SW 1271 (cell line): ENCODE measurements at regions not wholly inside any gene's neighbourhood (a gene's known extent, or its start where the extent isn't known, plus 50 kb on each side); places are given as distances from the start of the nearest gene placed in this dataset.
"Not testable (repeated sequence)": the region's sequence is repeated elsewhere in the genome, so short reads cannot be mapped to it uniquely, and the experiment has no call there.

Source experiments
- DNase-seq, 2 experiments: peaks; one replicate each; lab custom pipeline; 2025; lab: John Stamatoyannopoulos, UW

DNA sequence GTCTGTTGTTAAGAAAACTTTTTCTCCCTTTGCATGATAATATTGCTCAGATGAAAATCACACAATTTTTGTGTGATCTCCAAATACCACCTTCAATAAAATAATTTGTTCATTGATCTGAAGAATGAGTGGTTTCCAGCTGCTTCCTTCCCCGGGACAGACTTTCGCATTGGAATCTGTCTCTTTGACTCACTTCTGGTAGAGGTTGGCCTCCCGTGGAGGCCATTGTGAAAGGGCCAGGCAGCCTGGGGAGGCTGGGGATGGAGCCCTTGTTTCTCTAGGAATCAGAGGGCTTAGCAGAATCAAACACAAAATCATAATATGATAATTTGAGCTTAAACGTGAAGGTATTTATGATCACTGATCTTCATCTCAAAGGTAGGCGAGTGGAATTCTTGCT lies 135.0 kb upstream of the ZNF536 start:
- DNase-seq: no peak

DNA sequence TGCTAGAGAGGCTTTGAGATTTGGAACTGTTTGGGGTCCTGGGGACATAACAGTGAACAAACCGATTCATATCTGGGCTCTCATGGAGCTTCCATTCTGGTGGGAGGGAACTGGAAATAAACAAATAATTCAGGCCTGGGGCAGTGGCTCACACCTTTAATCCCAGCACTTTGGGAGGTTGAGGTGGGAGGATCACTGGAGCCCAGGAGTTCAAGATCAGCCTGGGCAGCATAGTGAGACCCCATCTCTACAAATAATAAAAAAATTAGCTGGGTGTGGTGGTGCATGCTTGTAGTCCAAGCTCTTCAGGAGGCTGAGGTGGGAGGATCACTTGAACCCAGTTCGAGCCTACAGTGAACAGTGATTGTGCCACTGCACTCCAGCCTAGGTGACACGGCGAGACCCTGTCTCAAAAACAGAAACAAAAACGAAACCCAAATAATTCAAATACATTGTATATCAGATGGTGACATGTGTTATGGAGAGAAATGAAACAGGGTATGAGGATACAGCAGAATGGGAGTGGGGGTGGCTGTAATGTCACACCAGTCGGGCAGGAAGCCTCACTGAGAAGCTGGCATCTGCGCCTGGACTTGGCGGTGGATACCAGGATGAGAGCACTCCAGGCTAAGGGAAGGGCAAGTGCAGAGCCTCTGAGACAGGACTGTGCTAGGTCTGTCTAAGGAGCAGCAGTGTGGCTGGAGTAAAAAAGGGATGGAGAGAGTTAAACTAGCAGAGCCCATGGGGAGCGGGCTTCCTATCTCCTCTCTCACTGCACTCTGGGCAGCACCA lies 131.1 kb upstream of the ZNF536 start:
- no peak for DNase-seq

DNA sequence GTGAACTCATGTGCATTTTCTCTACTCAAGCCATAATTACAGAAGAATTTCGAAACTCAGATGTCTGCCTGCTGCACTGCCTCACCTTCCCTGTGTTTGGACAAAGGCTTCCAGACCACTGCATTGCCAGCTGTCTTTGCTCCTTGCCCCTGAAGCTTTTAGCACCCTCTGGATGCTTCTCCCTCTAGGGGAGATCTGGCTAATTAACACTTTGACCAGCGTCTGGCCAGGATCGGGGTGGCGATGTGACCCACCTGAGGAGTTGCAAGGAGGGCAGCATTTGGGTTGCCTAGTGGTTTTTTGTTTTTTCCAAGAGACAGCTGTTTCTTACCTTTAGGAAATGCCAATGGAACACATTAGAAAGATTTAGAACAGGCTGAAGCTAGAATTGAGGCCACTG lies 127.7 kb upstream of the ZNF536 start:
- no peak for DNase-seq

DNA sequence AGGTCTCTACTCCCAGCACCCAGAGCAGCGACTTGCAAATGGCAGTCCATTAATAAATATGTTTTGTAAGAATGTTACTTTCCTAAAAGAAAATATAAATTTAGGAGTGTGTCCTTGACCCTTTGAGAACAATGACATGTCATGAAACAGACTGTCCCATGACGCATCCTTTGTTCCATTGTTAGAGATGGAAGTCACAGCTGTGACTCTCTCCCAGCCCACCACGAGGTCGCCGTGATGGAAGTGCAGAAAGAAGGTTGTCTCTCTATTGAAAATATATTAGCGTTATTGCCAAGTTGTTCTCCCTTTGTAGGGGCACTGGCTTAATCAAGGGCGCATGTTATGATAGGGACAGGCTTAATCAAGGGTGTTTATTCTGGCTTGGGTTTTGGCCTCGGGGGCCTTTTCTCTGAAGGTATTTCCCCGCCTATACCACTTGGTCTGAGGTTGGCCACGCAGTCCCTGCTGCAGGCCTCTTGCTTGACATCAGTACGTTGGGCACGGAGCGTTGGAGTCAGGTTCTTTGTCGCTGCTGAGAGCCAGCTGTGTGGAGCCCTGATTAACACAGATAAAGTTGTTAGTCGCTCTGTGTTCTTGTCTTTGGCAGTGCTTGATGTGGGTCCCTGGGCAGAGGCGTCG lies 126.7 kb upstream of the ZNF536 start:
- DNase-seq: no peak

DNA sequence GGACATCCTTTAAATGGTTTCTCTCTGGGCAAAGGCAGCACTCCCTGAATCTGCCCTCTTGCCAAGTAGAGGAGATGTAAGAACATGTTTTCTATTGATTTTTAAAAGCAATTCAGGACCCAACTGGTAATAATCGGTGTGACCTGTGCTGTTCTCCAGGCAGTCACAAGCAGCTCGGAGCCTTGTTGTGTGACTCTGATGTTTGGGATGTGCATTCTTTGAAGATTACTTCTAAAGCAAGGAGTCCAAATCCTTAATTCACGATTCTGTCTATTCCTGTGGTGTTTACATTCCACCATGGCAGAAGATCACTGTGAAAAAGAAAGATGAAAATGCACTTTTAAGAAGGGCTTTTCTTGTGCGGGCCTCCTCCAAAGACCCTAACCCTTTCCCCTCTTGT lies 122.3 kb upstream of the ZNF536 start:
- no peak for DNase-seq

DNA sequence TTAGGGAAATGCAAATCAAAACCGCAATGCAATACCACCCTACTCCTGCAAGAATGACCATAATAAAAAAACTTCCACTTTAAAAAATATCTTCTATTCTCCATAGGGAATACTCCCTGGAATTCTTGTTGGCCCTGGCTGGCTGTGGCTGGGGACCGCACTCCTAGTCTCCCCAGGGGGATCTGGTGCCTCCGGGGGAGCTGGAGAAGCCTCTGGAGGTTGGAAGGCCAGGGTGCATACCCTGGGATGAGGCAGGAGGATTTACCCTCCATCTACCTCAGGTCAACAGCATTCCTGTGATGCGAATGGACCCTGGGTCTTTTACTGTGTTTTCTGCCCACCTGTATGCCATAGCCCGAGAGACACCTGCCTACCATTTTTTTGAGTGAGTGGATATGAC lies 120.0 kb upstream of the ZNF536 start:
- no peak for DNase-seq

DNA sequence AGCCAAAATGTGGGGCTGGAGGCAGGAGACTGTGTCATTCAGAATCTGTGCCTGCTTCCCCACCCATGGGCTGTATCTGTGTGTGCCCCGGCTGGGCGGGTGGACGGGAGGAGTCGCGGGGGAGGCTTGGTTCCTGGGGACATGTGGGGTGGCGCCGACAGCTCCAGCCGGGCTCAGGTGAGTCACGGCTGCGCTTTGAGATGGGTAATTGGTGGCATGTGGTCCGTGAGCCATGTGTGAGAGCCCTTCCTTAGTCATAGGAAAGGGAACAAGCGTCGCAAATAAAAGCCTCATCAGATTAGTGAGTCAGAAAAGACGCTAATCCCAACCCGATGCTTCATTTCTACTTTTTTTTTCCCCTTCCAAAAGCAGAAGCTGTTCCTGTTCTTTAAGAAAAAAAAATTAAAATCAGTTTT lies 118.6 kb upstream of the ZNF536 start:
- no peak for DNase-seq

DNA sequence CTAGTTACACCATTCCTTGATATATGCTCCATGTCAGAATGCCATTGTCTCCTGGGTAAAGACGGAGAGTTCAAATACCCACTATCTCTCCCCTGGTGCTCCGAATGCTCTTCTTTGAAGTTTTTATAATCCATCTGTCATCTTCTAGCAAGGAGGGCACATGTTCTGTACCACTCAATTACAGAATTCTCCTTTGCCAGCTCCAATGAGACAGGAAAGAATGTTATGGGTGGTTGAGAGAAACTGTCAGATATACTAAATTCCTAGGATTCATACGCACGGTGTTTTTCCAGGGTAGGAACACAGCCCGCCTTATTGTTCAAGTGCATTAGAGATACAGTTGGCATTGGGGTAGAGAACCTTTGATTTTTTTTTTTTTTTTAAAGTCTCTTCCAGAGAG lies 118.0 kb upstream of the ZNF536 start:
- no peak for DNase-seq

DNA sequence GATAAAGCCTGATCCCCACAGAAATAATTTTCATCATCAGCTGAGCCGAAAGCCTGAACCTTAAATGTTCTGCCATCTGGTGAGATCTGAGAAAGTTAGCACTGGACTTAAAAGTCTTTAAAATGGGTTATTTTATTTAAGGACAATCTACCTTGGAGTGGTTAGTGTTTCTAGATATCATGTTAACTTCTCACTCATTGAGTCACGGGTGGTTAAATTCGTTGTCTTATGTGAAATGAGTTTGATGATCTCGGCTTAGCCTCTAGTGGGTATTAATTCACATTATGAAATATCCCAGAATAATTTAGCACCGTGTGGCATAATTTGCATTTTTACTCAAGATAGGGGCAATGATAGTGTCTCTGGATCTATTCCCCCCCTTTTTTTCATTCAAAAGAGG lies 117.4 kb upstream of the ZNF536 start:
- DNase-seq: no peak

DNA sequence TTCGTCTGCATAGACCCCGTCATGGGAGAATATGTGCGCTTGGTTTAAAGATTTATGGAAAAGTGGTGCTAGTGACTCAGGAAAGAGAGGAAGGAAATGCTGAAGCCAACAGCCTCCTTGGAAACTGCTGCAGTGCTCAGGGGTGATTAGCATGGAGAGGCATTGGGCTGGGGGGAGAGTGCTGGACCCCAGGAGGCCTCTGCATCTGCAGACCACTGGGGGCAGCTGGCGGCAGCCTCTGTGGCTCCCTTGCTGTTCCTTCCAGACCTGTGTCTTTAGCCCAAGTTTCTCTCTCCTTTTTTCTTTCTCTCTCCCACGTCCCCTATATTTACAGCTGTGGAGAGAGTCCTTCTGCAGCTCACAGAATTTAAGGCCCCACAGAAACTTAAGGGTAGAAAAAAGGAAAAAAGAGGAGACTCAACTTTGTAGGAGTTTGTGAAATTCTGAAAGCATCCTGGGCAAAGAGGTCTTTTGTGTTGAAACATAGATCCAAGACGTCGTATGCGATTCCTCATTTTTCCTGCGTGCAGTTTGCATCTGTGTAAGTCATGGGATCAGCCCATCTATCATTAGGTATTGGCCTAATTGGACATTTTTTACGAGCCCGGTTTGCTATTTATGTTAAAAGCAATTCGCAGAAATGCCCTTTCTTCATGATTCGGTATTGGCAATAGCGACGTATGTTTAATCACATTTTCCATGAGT lies 116.2 kb upstream of the ZNF536 start:
- no peak for DNase-seq

DNA sequence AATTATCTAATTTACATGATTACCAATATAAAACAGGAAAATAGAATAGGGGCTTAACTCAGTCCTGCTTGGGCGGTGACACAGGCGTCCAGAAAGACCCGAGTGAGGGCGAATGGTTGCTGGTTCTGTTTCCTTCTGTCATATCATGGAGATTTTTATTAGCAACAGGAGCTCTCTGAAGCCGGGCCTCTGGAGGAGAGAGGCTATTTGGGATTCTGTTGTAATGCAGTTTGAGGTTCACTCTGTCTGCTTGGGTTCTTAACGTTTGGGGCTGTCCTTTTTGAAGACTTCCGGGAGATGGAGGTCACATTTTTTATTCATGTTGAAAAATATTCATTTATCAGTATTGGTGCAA lies 115.7 kb upstream of the ZNF536 start:
- DNase-seq: no peak

DNA sequence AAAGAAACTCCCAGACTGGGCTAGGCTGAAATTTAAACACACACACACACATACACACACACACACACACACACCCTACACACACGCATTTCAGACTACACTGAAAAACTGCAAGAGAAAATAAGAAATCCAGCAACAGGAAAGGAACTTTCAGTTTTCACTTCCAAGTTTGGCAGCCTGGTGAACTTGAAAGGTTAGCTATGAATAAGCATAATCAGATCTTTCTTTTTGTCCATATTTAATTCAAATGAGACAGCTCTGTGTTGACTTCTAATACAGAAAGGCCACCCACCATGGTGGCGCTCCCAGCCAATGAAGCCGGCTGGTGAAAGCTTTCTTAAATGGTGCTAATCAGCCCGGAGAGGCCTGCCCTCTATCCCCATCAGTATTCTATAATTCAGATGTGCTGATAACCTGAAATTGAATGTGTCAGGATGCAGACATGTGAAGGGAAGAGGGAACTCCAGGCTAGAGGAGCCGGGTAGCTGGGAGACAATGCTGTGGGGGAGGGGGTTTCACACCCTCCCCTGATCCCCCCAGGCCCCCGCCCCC lies 108.3 kb upstream of the ZNF536 start:
- DNase-seq: no peak

DNA sequence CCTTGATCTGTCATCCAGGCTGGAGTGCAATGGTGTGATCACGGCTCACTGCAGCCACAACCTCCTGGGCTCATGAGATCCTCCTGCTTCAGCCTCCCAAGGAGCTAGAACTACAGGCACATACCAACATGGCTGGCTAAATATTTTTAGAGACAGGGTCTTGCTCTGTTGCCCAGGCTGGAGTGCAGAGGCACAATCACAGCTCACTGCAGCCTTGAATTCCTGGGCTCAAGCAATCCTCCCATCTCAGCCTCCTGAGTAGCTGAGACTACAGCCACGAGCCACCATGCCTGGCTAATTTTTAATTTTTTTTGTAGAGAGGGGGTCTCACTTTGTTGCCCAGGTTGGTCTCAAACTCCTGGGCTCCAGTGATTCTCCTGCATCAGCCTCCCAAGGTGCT lies 106.3 kb upstream of the ZNF536 start:
- not testable (repeated sequence) for DNase-seq

DNA sequence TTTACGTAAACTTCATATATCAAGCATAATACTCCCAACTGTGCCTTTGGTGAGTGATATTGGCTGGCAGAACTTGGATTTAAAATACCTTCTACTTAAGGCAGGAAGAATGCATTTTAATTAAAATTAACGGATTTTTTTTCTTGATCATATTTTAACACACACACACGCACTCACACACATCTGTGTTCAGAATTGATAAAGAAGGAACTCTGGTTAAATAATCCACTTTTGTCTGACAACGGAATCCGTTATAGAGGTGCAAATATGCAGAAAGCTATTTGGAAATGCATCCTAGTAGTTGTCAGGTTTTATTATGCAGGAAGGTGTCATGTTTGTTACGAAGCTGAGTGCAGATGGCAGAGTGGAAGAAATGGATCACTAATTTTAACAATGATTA lies 105.5 kb upstream of the ZNF536 start:
- DNase-seq: no peak

DNA sequence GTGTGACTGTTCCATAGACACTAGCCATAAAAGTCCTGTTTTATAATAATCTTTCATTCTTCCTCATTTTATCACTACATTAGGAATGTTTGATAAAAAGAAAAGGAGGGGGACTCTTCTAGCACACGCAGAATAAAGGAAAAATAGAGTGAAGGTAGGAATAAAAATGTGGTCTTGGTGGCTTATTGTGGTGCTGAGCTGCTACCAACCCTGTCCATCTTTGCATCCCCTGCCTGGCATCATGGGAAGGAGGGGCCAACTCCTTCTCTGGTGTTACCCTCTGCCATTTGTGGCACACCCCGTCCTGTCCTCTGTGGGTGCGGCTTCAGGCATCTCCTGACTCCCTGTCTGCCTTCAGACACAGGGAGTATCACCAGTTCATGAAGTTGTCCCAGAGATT lies 104.9 kb upstream of the ZNF536 start:
- no peak for DNase-seq

DNA sequence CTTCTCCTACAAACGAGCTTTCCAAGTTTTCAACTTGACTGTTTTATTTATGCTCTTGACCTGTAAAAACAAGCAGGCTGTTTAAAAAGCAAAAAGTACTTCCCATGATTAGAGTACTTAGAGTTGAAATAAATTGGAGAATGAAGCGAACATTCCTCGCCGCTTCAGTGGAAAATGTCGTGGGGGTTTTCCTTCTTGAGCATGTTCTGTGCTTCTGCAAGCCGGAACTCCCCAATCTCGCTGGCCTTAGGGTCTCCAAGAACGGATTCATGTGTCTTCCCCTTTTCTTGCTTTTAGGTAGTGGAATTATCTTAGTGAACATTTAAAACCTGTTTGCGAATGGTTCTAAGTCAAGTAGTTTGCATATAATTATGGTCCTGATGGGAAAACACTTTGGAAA lies 103.6 kb upstream of the ZNF536 start:
- no peak for DNase-seq

DNA sequence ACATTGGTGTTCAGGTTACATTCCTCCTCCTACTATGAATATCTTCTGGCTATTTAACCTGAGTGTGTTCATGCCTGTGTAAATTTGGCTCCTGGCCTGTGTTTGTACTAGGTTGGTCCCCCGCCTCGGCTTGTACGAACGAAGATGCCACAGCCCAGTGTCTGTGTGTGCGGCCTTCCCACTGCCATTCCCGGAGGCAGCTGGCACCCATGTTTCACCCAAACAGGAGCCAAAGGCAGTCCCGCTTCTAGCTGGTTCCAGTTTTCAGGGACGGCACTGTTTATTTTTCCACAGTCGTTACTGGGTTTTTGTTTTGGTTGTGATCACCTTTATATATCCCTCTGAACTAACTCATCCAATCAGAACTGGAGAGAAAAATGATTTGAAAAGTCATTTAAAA lies 102.5 kb upstream of the ZNF536 start:
- no peak for DNase-seq

DNA sequence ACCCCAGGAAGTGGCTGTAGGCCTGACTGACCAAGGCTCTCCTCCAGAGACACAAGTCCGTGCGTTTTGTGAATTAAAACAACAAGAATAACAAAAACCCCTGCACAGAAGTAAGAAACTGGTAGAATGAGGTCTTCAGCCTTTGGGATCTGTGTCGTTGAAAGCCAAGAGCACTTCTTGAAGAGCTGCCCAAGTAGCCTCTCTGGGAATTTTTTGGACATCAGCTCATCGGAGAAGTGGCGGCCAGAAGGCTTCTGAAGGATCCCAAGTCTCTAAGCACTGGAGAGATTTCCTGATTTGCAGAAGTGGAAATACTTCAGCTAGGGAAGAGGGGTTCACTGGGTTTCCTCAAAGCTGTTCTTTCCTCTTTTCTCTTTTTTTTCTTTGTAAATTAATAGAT lies 100.4 kb upstream of the ZNF536 start:
- no peak for DNase-seq

DNA sequence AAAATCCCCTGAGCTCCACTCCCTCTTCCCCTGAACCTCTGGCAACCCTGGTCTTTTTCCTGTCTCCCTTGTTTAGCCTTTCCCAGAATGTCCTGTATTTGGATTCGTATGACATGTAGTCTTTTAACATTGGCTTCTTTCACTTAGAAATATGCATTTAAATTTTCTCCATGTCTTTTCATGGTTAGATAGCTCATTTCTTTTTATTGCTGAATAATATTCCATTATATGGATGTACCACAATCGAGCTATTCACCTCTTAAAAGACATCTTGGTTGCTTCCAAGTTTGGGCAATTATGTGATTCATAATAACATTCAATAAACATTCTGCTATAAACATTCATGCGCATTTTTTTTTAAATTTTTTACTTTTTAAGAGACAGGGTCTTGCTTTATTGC lies 99.6 kb upstream of the ZNF536 start:
- no peak for DNase-seq

DNA sequence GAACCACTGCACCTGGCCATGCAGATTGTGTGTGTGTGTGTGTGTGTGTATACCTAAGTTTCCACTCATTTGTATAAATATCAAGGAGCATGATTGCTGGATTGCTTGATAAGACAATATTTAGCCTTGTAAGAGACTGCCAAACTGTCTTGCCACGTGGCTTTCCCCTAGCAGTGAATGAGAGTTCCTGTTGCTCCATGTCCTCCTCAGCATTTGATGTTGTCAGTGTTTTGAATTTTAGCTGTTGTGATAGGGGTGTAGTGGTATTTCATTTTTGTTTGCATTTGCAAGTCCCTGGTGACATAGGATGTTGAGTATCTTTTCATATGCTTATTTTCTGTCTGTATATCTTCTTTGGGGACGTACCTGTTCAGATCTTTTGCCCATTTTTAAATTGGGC lies 99.0 kb upstream of the ZNF536 start:
- no peak for DNase-seq

DNA sequence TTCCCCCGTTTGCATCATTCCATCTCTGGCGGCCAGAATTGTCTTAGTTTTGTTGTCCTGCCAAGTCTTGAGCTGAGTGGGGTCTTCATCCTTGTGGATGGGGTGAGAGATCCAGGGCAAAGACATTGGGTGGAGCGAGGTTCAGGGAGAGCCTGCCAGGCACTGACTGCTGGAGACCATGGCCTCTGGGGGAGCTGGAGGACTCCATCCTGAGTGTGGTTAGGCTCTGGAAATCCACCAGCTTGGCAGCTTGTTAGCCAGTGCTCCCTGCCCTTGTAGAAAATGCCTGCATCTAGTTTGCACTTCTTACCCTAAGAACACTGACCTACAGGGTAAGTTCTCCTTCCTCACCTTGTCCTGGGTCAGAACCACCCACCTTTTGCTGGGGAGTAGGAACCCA lies 97.2 kb upstream of the ZNF536 start:
- DNase-seq: no peak

DNA sequence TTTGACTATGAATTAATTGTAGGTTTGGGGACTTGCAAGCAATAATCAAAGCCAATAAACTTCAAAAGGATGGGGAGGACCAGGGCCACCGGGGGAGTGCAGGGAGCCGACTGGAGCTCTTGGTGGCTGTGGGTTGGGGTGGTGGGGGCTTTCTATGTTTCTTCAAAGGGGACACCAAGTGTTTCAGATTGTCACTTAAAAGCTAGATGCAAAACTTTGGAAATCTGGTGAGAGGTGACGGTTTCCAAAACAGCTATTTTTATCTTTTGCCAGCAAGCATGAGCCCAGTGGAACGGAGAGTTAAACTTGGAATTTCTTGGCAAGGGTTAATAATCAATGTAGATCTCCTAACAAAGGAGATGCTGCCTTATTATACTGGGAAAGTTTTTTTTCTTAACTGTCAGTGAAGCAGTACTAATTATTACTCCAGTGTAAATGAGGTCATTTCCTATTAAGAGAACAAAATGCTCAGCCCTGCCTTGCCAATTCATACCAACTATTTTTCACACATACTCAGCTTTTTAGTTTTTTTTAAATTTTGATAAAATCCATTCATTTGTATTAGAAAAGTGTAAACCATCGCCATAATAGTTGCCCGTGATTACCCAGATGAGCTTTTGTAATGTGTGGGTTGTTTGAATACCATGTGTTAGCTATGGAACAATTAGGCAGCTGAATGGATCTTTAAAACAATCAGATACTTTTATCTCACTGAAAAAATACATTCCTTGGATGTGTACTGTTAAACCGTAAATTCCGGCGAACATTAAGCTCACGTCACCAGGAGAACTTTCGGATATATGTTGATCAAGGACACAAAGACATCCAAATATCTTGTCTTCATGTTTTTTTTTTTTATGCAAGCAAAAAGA lies 95.9 kb upstream of the ZNF536 start:
- no peak for DNase-seq
